Caco-2 (cell line): ENCODE measurements at regions not wholly inside any gene's neighbourhood (a gene's known extent, or its start where the extent isn't known, plus 50 kb on each side); places are given as distances from the start of the nearest gene placed in this dataset.

Experiments
- BruUV-seq: library from RNA; stranded (reverse); fragments of 400-500 nt; replicated peaks from 2 replicates; lab custom pipeline; 2021; lab: Mats Ljungman, UMichigan
- CTCF ChIA-PET: fragments of 300-600 bp; sonication (Branson Sonifier 250); formaldehyde crosslinking; loops from one replicate; lab custom pipeline; 2022; ENCODE audit warnings: antibody characterized with exemption; lab: Charles Lee
- POLR2A ChIA-PET: fragments of 300-600 bp; sonication (Branson Sonifier 250); formaldehyde crosslinking; loops from one replicate; lab custom pipeline; 2022; ENCODE audit warnings: antibody characterized with exemption; lab: Charles Lee
- DNase-seq, 2 experiments: peaks; one replicate each; pipeline versions ENCODE4 v3.0.0 to v3.0.0-alpha.2; 2020 to 2022
- H3K27me3 ChIP-seq: replicated peaks from 2 replicates; pipeline ENCODE4 v1.6.0; 2011; ENCODE audit warnings: low read length; ENCODE audit not compliant: control insufficient read depth, insufficient read depth
- H3K36me3 ChIP-seq: 2 replicates; pipeline ENCODE4 v1.5.1; 2011; ENCODE audit warnings: low read length; ENCODE audit not compliant: control insufficient read depth, insufficient read depth
- H3K4me1 ChIP-seq: fragments of 250-450 bp; sonication (Bioruptor Pico); 2 replicates; pipeline ENCODE4 v1.5.1; 2020; ENCODE audit warnings: mild to moderate bottlenecking
- H3K4me3 ChIP-seq: 2 replicates; pipeline ENCODE4 v1.5.1; 2011; ENCODE audit warnings: low read depth, mild to moderate bottlenecking, control low read depth, low read length
- H3K9me3 ChIP-seq: fragments of 250-450 bp; sonication (Bioruptor Pico); 2 replicates; pipeline ENCODE4 v1.5.1; 2020; ENCODE audit warnings: mild to moderate bottlenecking, moderate library complexity
- H3K27ac Mint-ChIP-seq: one replicate; pipeline ENCODE4 v1.8.0; 2022; ENCODE audit warnings: mixed read lengths; ENCODE audit not compliant: unreplicated experiment
- H3K27me3 Mint-ChIP-seq: one replicate; pipeline ENCODE4 v1.8.0; 2022; ENCODE audit warnings: mixed read lengths; ENCODE audit not compliant: insufficient read depth, unreplicated experiment
- H3K36me3 Mint-ChIP-seq: one replicate; pipeline ENCODE4 v1.8.0; 2022; ENCODE audit warnings: mild to moderate bottlenecking, mixed read lengths; ENCODE audit not compliant: insufficient read depth, unreplicated experiment
- H3K4me1 Mint-ChIP-seq: one replicate; pipeline ENCODE4 v1.8.0; 2022; ENCODE audit warnings: low read depth, mixed read lengths; ENCODE audit not compliant: unreplicated experiment
- H3K4me3 Mint-ChIP-seq: one replicate; pipeline ENCODE4 v1.8.0; 2022; ENCODE audit warnings: mild to moderate bottlenecking, moderate library complexity, mixed read lengths; ENCODE audit not compliant: unreplicated experiment
- H3K9me3 Mint-ChIP-seq: one replicate; pipeline ENCODE4 v1.8.0; 2022; ENCODE audit warnings: mixed read lengths; ENCODE audit not compliant: unreplicated experiment
- CTCF ChIP-seq, 2 experiments: fragments of 200-600 bp in 1 of 2; IDR thresholded peaks; 1 replicate in 1 of 2; 2 replicates in 1 of 2; pipeline versions ENCODE4 v1.5.1 to v1.8.0; 2011 to 2022; ENCODE audit warnings: antibody characterized with exemption in 1 of 2, control low read depth in 1 of 2, inconsistent platforms in 1 of 2, low read depth in 1 of 2, low read length in 1 of 2, mild to moderate bottlenecking in 1 of 2, moderate library complexity in 1 of 2; ENCODE audit not compliant: insufficient read depth in 1 of 2, severe bottlenecking in 1 of 2, unreplicated experiment in 1 of 2
- intact Hi-C: fragments of 100-400 bp; cut with micrococcal nuclease; formaldehyde crosslinking; loops from one replicate; pipeline ENCODE4 v1.10.0; 2022; ENCODE audit not compliant: unreplicated experiment

GRCh38 chr21:39097981-39098380, 85.3 kb downstream of the PSMG1 start:
- H3K4me3 ChIP-seq = no peak overlapping the region
- H3K36me3 Mint-ChIP-seq = peaks cover 10% of the 10 kb centered on the region
- peaks cover 38% of the 10 kb centered on the region for H3K4me1 Mint-ChIP-seq
- H3K27me3 Mint-ChIP-seq = no peaks in the 10 kb centered on the region
- no peak for DNase-seq
- peaks cover 30% of the 10 kb centered on the region for H3K4me1 ChIP-seq
- H3K27ac Mint-ChIP-seq = no peak overlapping the region
- no TSS peak for BruUV-seq
- no peaks in the 10 kb centered on the region for H3K9me3 Mint-ChIP-seq
- no peaks in the 10 kb centered on the region for H3K36me3 ChIP-seq
- intact Hi-C loops = no loop called here
- POLR2A ChIA-PET = no interaction called here
- CTCF ChIA-PET = no interaction called here
- no peak overlapping the region for H3K4me3 Mint-ChIP-seq
- no peaks in the 10 kb centered on the region for H3K27me3 ChIP-seq
- no peak for TF ChIP-seq CTCF (IDR thresholded peaks at IDR 0.05; ENCODE audit: insufficient read depth in 1 of 2, low read depth in 1 of 2, low read length in 1 of 2, severe bottlenecking in 1 of 2, unreplicated experiment in 1 of 2)
- peaks cover 5% of the 10 kb centered on the region; the same call in 1 of the 2 replicates for H3K9me3 ChIP-seq

GRCh38 chr21:39097335-39097861, 85.9 kb downstream of the PSMG1 start:
- Histone ChIP-seq H3K4me3 (no peak overlapping the region), H3K27me3 (no peaks in the 10 kb centered on the region), H3K36me3 (no peaks in the 10 kb centered on the region), H3K4me1 (peaks cover 30% of the 10 kb centered on the region), H3K9me3 (peaks cover 5% of the 10 kb centered on the region; the same call in 1 of the 2 replicates)
- TF ChIP-seq CTCF (IDR thresholded peaks at IDR 0.05; ENCODE audit: insufficient read depth in 1 of 2, low read depth in 1 of 2, low read length in 1 of 2, severe bottlenecking in 1 of 2, unreplicated experiment in 1 of 2) = no peak
- Mint-ChIP-seq H3K9me3 (no peaks in the 10 kb centered on the region), H3K27me3 (no peaks in the 10 kb centered on the region), H3K36me3 (peaks cover 10% of the 10 kb centered on the region), H3K4me3 (no peak overlapping the region), H3K4me1 (peaks cover 39% of the 10 kb centered on the region), H3K27ac (no peak overlapping the region)
- DNase-seq = no peak
- ChIA-PET CTCF (no interaction called here), POLR2A (no interaction called here)
- intact Hi-C loops = no loop called here
- no TSS peak for BruUV-seq

GRCh38 chr21:39096754-39097153, 86.5 kb downstream of the PSMG1 start:
- ChIA-PET POLR2A (no interaction called here), CTCF (no interaction called here)
- peaks cover 30% of the 10 kb centered on the region for H3K4me1 ChIP-seq

More at GRCh38 chr21:39096754-39097153, 86.5 kb downstream of the PSMG1 start:
- Histone ChIP-seq H3K36me3 (no peaks in the 10 kb centered on the region), H3K27me3 (no peaks in the 10 kb centered on the region), H3K4me3 (no peak overlapping the region), H3K9me3 (peaks cover 5% of the 10 kb centered on the region; the same call in 1 of the 2 replicates)
- no peak overlapping the region for H3K4me3 Mint-ChIP-seq
- H3K27me3 Mint-ChIP-seq = no peaks in the 10 kb centered on the region
- intact Hi-C loops = no loop called here
- DNase-seq = no peak
- peaks cover 39% of the 10 kb centered on the region for H3K4me1 Mint-ChIP-seq
- H3K36me3 Mint-ChIP-seq = peaks cover 10% of the 10 kb centered on the region
- TF ChIP-seq CTCF (IDR thresholded peaks at IDR 0.05; ENCODE audit: insufficient read depth in 1 of 2, low read depth in 1 of 2, low read length in 1 of 2, severe bottlenecking in 1 of 2, unreplicated experiment in 1 of 2) = no peak
- no peak overlapping the region for H3K27ac Mint-ChIP-seq
- H3K9me3 Mint-ChIP-seq = no peaks in the 10 kb centered on the region
- BruUV-seq = no TSS peak
